ENCODE measurements at regions not wholly inside any gene's neighbourhood (a gene's known extent, or its start where the extent isn't known, plus 50 kb on each side); places are given as distances from the start of the nearest gene placed in this dataset.

GRCh38 chr2:18118703-18119102 lies 240.2 kb downstream of the KCNS3 start:
- no peak overlapping the region for H2BK20ac ChIP-seq (ENCODE audit: low read depth, low read length, poor library complexity, severe bottlenecking)
- no peak overlapping the region for H3K4me2 ChIP-seq (ENCODE audit: insufficient read depth, insufficient read length, low read length)
- no peak overlapping the region for H2BK120ac ChIP-seq (ENCODE audit: low read depth, low read length, poor library complexity, severe bottlenecking)
- no peak overlapping the region for H3K18ac ChIP-seq (ENCODE audit: insufficient read length, low read depth, low read length)
- no peaks in the 10 kb centered on the region for H3K27me3 ChIP-seq (ENCODE audit: insufficient read depth, low read length)
- no peak overlapping the region for H2BK15ac ChIP-seq (ENCODE audit: low read depth, low read length)
- DNase-seq, result no peak
- H3K23me2 ChIP-seq (ENCODE audit: insufficient read length, low read depth, low read length, poor library complexity, severe bottlenecking), result no peaks in the 10 kb centered on the region
- H2AK5ac ChIP-seq (ENCODE audit: insufficient read length, low read length), result no peak overlapping the region
- H4K91ac ChIP-seq (ENCODE audit: insufficient read length, low read depth, low read length), result no peak overlapping the region
- no peak overlapping the region for H3K14ac ChIP-seq (ENCODE audit: insufficient read depth, low read length)
- H3K79me1 ChIP-seq (ENCODE audit: insufficient read depth, low read depth, low read length, poor library complexity, severe bottlenecking), result no peaks in the 10 kb centered on the region
- no peak overlapping the region for H2BK5ac ChIP-seq (ENCODE audit: insufficient read length, low read length)
- H3K9me3 ChIP-seq (ENCODE audit: control insufficient read depth, low read depth, low read length), result no peaks in the 10 kb centered on the region
- H3T11ph ChIP-seq (ENCODE audit: low read length), result no peak overlapping the region
- no peaks in the 10 kb centered on the region; the same call in 1 of the 2 replicates for H3K4me1 ChIP-seq (ENCODE audit: insufficient read depth, low read length)
- TF ChIP-seq, protein P1, sequence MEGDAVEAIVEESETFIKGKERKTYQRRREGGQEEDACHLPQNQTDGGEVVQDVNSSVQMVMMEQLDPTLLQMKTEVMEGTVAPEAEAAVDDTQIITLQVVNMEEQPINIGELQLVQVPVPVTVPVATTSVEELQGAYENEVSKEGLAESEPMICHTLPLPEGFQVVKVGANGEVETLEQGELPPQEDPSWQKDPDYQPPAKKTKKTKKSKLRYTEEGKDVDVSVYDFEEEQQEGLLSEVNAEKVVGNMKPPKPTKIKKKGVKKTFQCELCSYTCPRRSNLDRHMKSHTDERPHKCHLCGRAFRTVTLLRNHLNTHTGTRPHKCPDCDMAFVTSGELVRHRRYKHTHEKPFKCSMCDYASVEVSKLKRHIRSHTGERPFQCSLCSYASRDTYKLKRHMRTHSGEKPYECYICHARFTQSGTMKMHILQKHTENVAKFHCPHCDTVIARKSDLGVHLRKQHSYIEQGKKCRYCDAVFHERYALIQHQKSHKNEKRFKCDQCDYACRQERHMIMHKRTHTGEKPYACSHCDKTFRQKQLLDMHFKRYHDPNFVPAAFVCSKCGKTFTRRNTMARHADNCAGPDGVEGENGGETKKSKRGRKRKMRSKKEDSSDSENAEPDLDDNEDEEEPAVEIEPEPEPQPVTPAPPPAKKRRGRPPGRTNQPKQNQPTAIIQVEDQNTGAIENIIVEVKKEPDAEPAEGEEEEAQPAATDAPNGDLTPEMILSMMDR (conservative IDR thresholded peaks at IDR 0.05), result no peak
- no peak overlapping the region for H3K56ac ChIP-seq (ENCODE audit: insufficient read length, low read depth, low read length)
- H3K9me3 Mint-ChIP-seq, result no peaks in the 10 kb centered on the region; a peak in 1 of 5 replicates
- H3K36me3 Mint-ChIP-seq (ENCODE audit: insufficient read depth in 1 of 3, low read depth in 3 of 3), result no peaks in the 10 kb centered on the region; a peak in 1 of 7 replicates
- H3K23ac ChIP-seq (ENCODE audit: insufficient read length, low read depth, low read length), result no peak overlapping the region
- H4K8ac ChIP-seq (replicated peaks; ENCODE audit: insufficient read length, low read depth, low read length), result no peak overlapping the region
- no peak overlapping the region for H4K5ac ChIP-seq (ENCODE audit: insufficient read length, low read depth, low read length)
- no peaks in the 10 kb centered on the region for H4K20me1 ChIP-seq (ENCODE audit: control insufficient read depth, insufficient read depth, insufficient read length)
- H3K27ac ChIP-seq (ENCODE audit: insufficient read length, low read depth, low read length), result no peak overlapping the region
- peaks cover 3% of the 10 kb centered on the region; the same call in 1 of the 2 replicates for H3K27me3 Mint-ChIP-seq (ENCODE audit: low read depth)
- H3K4me1 Mint-ChIP-seq, result no peaks in the 10 kb centered on the region
- no peak overlapping the region for H3K27ac Mint-ChIP-seq
- H2AFZ ChIP-seq (ENCODE audit: low read length), result no peak overlapping the region
- no peak overlapping the region for H2BK12ac ChIP-seq (ENCODE audit: insufficient read length, low read depth, low read length)
- no CpG with 5 or more reads among the region's 5 CpGs for WGBS (ENCODE audit: extremely low coverage, insufficient read length, low lambda C conversion rate)
- H3K4ac ChIP-seq (ENCODE audit: low read depth, low read length), result no peak overlapping the region
- H3K9ac ChIP-seq (ENCODE audit: extremely low read depth, insufficient read length, low read length), result no peak overlapping the region
- H3K4me3 Mint-ChIP-seq, result no peak overlapping the region
- H3K79me2 ChIP-seq (ENCODE audit: insufficient read depth, low read length), result no peaks in the 10 kb centered on the region
